NCI-H1436 treated with DMSO at 0.1 percent for 48 hours (cell line): ENCODE measurements at regions not wholly inside any gene's neighbourhood (a gene's known extent, or its start where the extent isn't known, plus 50 kb on each side); places are given as distances from the start of the nearest gene placed in this dataset.

ENCODE experiments used
- DNase-seq: peaks from one replicate; lab custom pipeline; 2025; lab: John Stamatoyannopoulos, UW

DNA sequence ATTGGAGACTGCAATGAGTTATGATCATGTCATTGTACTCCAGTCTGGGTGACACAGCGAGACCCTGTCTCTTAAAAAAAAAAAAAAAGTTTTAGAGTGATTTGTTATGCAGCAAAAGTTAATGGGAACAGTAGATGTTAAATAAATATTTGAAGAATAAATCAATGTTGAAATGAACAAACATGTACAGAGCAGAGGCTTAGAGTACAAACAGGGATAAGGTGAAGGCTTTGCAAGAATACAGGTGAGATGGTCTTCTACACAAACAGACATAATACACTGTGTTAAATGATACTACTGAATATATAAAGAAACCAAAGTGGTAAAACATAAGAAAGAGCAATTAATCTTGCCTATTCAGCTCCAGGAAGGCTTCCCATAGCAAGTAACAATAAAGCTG, 265.4 kb downstream of the CNTN3 start:
- DNase-seq = no peak

- DNase-seq = no peak
These were observed 266.7 kb downstream of the CNTN3 start for GRCh38 chr3:74347563-74348268.

GRCh38 chr3:74346896-74347295, 267.6 kb downstream of the CNTN3 start:
- no peak for DNase-seq

- no peak for DNase-seq
These were observed 268.8 kb downstream of the CNTN3 start for GRCh38 chr3:74345701-74346100.

- DNase-seq = no peak
These were observed 269.5 kb downstream of the CNTN3 start for GRCh38 chr3:74344865-74345440.

GRCh38 chr3:74343391-74343790, 271.1 kb downstream of the CNTN3 start:
- DNase-seq = no peak

GRCh38 chr3:74338998-74339397, 275.5 kb downstream of the CNTN3 start:
- no peak for DNase-seq

DNA sequence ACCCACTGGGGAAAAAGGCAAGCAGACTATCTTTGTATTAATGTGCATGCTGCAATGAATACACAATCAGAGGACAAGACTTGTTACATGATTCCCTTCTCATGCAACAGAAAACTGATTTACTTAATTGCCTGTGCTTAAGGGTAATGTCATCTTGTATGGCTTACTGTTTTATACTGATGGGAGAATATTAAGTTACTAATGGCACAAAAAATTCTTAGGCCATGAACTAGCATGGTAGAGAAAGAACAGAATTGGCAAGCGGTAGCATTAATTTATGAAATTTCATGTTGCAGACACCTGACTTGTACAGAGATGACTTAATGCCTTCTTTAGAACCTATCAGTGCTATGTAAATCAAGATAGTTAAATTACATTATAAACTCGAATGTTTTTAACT, 282.3 kb downstream of the CNTN3 start:
- no peak for DNase-seq

GRCh38 chr3:74331711-74332110, 282.7 kb downstream of the CNTN3 start:
- DNase-seq = no peak

GRCh38 chr3:74329096-74329495, 285.4 kb downstream of the CNTN3 start:
- no peak for DNase-seq

DNA sequence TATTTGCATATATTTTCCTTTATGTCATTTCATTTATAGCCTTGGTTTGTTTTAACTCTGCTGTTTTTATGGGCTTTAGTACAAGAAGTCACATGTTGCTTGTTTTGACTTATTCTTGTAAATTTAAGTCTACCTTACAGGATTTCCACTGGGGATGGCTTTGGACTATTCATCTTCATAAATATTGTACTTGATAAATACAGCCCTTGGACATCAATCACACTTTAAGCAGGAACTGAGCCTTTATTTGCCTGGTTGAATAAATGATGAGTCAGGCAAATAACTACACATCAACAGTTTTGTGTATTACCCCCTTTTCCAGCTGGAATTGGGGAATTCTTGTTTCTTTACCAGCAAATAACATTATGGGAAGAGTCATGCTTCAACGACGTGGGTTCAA, 286.0 kb downstream of the CNTN3 start:
- no peak for DNase-seq

- no peak for DNase-seq
These were observed 299.2 kb downstream of the CNTN3 start for GRCh38 chr3:74315291-74315690.

DNA sequence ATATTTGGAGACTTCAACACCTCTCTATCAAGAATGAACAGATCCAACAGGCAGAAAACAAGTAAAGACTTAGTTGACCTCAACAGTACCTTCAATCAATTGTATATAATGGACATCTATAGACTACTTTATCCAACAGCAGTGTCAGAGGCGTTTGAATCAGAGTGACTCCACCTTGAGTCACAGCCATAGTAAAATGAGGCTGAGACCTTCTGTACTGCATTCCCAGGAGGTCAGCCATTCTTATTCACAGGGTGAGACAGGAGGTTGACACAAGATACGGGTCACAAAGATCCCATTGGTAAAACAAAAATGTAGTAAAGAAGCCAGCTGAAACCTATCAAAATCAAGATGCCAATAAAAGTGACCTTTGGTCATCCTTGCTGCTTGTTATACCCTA, 299.8 kb downstream of the CNTN3 start:
- DNase-seq = no peak

- DNase-seq = no peak
These were observed 304.7 kb downstream of the CNTN3 start for GRCh38 chr3:74309716-74310115.

DNA sequence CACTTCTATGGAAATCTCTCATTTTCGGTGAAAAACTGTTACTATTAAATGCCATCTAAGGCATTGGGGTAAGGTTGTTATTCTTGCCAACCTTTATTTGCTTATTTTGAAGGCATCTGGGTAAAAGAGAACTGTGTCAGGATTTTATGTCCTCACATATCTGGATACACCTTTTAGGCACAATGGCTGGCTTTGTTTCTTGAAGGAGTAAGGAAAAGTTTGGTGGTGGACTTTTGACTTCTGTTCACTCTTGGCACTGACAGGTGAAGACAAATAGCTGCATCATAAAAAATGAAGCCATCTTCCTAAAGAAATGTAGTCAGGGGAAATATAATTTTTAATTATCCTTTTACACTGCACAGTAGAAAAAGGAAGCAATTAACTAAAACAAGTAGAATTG, 310.0 kb downstream of the CNTN3 start:
- DNase-seq = no peak

GRCh38 chr3:74303711-74304110, 310.7 kb downstream of the CNTN3 start:
- no peak for DNase-seq

DNA sequence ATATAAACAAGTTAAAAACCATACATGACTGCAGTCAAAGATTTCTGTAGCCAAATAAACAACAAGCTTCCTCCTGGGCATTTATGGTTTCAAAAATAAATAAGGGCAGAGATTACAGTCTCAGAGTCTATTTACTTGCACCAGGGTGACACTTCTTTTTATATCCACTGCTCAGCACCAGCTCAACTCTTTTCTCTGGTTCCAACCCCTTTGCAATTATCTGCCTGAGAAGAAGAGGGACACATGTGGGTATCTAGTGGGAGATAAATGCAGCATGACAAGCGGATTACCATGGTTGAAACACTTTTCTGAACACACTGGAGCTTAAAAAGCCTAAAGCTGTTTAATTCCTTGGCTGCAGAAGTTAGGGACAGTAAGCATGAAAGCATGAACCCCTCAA, 311.5 kb downstream of the CNTN3 start:
- no peak for DNase-seq

GRCh38 chr3:74302281-74302680, 312.2 kb downstream of the CNTN3 start:
- no peak for DNase-seq

GRCh38 chr3:74301056-74301455, 313.4 kb downstream of the CNTN3 start:
- no peak for DNase-seq

- no peak for DNase-seq
These were observed 319.0 kb downstream of the CNTN3 start for GRCh38 chr3:74295479-74295878.

DNA sequence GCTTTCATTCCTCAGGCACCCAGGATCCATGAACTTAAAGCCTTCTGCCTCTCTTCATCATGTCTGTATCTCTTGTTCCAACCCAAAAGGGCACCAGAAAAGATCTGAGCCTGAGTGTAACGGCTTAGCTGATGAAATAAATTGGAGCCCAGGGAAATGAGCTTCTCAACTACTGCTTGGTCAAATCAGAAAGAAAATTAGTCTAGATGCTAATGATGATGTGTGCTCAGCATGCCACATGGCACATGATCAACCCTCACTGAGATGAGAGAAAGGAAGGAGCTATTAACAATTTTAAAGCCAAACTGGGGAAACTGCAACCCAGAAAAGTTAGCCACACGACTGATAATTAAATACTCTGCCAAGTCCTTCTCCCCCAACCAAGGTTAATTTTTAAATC, 325.7 kb downstream of the CNTN3 start:
- DNase-seq = no peak

- DNase-seq = no peak
These were observed 326.9 kb downstream of the CNTN3 start for GRCh38 chr3:74287557-74287956.

DNA sequence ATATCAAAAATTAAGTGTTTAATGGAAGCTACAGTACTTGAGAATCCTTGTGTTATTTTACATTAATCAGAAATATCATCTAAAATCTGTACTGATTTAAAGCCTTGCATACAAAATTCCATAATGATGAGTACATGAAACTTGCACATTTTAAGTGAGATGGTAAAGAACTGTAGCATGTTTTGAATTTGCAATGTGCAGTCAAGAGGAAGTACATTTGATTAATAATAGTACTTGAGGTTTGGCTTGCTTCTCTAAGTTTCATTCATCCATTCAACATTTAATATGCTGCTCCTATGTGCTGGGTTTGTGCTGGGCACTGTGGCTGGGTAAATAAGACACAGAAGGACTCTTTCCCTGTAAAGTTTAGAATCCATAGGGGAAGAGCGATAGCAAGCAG, 332.3 kb downstream of the CNTN3 start:
- DNase-seq = no peak

- no peak for DNase-seq
These were observed 332.8 kb downstream of the CNTN3 start for GRCh38 chr3:74281705-74282104.
